ENCODE measurements at regions not wholly inside any gene's neighbourhood (a gene's known extent, or its start where the extent isn't known, plus 50 kb on each side); places are given as distances from the start of the nearest gene placed in this dataset.

- ChIA-PET POLR2A (no interaction called here), CTCF (interaction anchor here (4.2 kb wide), 1 partner anchor 203 kb away, joined by 50 read pairs; no protein-coding TSS in a partner anchor)
- H3K4me1 Mint-ChIP-seq, result no peaks in the 10 kb centered on the region
- H3K27me3 Mint-ChIP-seq, result peaks cover 8% of the 10 kb centered on the region
- no peaks in the 10 kb centered on the region for H3K36me3 Mint-ChIP-seq (ENCODE audit: low read depth)
- no peak overlapping the region for H3K4me3 Mint-ChIP-seq
- no peak for DNase-seq
- H3K9me3 Mint-ChIP-seq, result no peaks in the 10 kb centered on the region
- H3K27ac Mint-ChIP-seq, result no peak overlapping the region
Observed at GRCh38 chr9:94010980-94011533, 55.9 kb upstream of the BARX1 start.

GRCh38 chr9:94005272-94005901 is 50.2 kb upstream of the BARX1 start:
- Mint-ChIP-seq H3K27me3 (peaks cover 13% of the 10 kb centered on the region), H3K4me3 (no peak overlapping the region), H3K36me3 (ENCODE audit: low read depth) (no peaks in the 10 kb centered on the region), H3K27ac (no peak overlapping the region), H3K4me1 (no peaks in the 10 kb centered on the region), H3K9me3 (no peaks in the 10 kb centered on the region)
- POLR2A ChIA-PET, result no interaction called here
- CTCF ChIA-PET, result no interaction called here
- DNase-seq, result no peak
